Loucy (cell line): ENCODE measurements at regions not wholly inside any gene's neighbourhood (a gene's known extent, or its start where the extent isn't known, plus 50 kb on each side); places are given as distances from the start of the nearest gene placed in this dataset.

ENCODE experiments used
- H2AFZ ChIP-seq: fragments of 200-600 bp; sonication (generic); 2 replicates; pipeline ENCODE4 v1.6.0; 2016; ENCODE audit warnings: antibody characterized with exemption, mild to moderate bottlenecking, low read length, moderate library complexity
- H3F3A ChIP-seq: fragments of 200-600 bp; 2 replicates; pipeline ENCODE4 v1.6.0; 2016; ENCODE audit warnings: antibody characterized with exemption, low read depth, mild to moderate bottlenecking
- H3K27me3 ChIP-seq: fragments of 200-600 bp; sonication (generic); 2 replicates; pipeline ENCODE4 v1.6.1; 2014; ENCODE audit warnings: low read length, mild to moderate bottlenecking; ENCODE audit not compliant: insufficient read depth, poor library complexity, severe bottlenecking
- H3K36me3 ChIP-seq: fragments of 200-600 bp; sonication (generic); 2 replicates; pipeline ENCODE4 v1.6.1; 2016; ENCODE audit warnings: low read length; ENCODE audit not compliant: insufficient read depth
- H3K4me1 ChIP-seq: fragments of 200-600 bp; sonication (generic); 2 replicates; pipeline ENCODE4 v1.5.1; 2014; ENCODE audit warnings: low read length, mild to moderate bottlenecking; ENCODE audit not compliant: insufficient read depth, poor library complexity, severe bottlenecking
- H3K4me2 ChIP-seq: fragments of 200-600 bp; sonication (generic); 2 replicates; pipeline ENCODE4 v1.6.0; 2014; ENCODE audit warnings: antibody characterized with exemption, low read length, low read depth, mild to moderate bottlenecking; ENCODE audit not compliant: poor library complexity, severe bottlenecking
- H3K4me3 ChIP-seq: fragments of 200-600 bp; sonication (generic); 2 replicates; pipeline ENCODE4 v1.5.1; 2014; ENCODE audit warnings: low read length, mild to moderate bottlenecking, mixed read lengths; ENCODE audit not compliant: poor library complexity, severe bottlenecking
- H3K79me2 ChIP-seq: fragments of 200-600 bp; sonication (generic); 2 replicates; pipeline ENCODE4 v1.6.1; 2014; ENCODE audit warnings: low read length; ENCODE audit not compliant: insufficient read depth
- H3K9ac ChIP-seq: fragments of 200-600 bp; sonication (generic); 2 replicates; pipeline ENCODE4 v1.6.0; 2014; ENCODE audit warnings: mild to moderate bottlenecking, low read depth, low read length, moderate library complexity; ENCODE audit not compliant: poor library complexity, severe bottlenecking
- H3K9me2 ChIP-seq: fragments of 200-600 bp; sonication (generic); replicated peaks from 2 replicates; pipeline ENCODE4 v1.6.1; 2016; ENCODE audit warnings: low read depth, low read length, mixed read lengths
- H3K9me3 ChIP-seq: fragments of 200-600 bp; sonication (generic); 2 replicates; pipeline ENCODE4 v1.6.1; 2014; ENCODE audit warnings: mild to moderate bottlenecking, antibody characterized with exemption, low read length, low read depth; ENCODE audit not compliant: insufficient read depth
- H4K20me1 ChIP-seq: fragments of 200-600 bp; sonication (generic); 2 replicates; pipeline ENCODE4 v1.6.0; 2014; ENCODE audit warnings: antibody characterized with exemption, low read length, mild to moderate bottlenecking; ENCODE audit not compliant: insufficient read depth, poor library complexity, severe bottlenecking
- EZH2phosphoT487 ChIP-seq: fragments of 200-600 bp; IDR thresholded peaks from 2 replicates; pipeline ENCODE4 v1.6.1; 2018; ENCODE audit warnings: antibody characterized with exemption, mild to moderate bottlenecking, moderate library complexity, borderline replicate concordance
- TF ChIP-seq, protein P1 (sequence below): fragments of 200-600 bp; sonication (generic); conservative IDR thresholded peaks from 2 replicates; pipeline ENCODE4 v1.5.1; 2014; ENCODE audit warnings: mild to moderate bottlenecking, antibody characterized with exemption, low read length

- Histone ChIP-seq H3K4me3 (no peak overlapping the region), H3K79me2 (no peaks in the 10 kb centered on the region), H3F3A (no peaks in the 10 kb centered on the region)
Measured at GRCh38 chr5:165906871-165907270, 2384.6 kb upstream of the WWC1 start.

DNA sequence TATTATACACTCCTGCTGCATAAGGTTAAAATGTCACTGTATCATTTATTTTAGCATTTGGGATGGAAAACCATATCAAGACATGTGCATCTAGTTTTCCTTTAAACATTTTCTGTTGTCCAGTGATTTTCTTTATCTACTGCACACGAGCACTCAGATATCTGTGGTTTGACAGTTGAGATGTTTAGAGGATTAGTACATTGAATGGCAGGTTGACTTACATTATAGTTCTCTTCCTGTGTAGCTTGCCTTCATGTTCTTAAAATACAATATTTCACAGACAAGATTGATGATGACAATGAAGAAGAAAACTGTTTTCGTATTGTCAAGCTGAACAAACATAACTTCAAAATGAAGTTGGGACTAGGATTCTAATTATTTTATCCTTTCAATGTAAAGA lies 2378.4 kb upstream of the WWC1 start:
- H3K4me3 ChIP-seq = no peak overlapping the region
- no peaks in the 10 kb centered on the region for H3K9me2 ChIP-seq
- H3K36me3 ChIP-seq = no peaks in the 10 kb centered on the region
- 0 out of 2 replicates have a peak, but pooled peaks cover 4% of the 10 kb centered on the region for H3K9me3 ChIP-seq
- H3F3A ChIP-seq = no peaks in the 10 kb centered on the region
- no peaks in the 10 kb centered on the region for H3K79me2 ChIP-seq
- H3K4me1 ChIP-seq = peaks cover 3% of the 10 kb centered on the region
- H2AFZ ChIP-seq = no peak overlapping the region
- H3K4me2 ChIP-seq = peak overlapping the region; percentile 32
- no peak overlapping the region for H3K9ac ChIP-seq
- no peaks in the 10 kb centered on the region for H4K20me1 ChIP-seq
- H3K27me3 ChIP-seq = no peaks in the 10 kb centered on the region
- no peak for TF ChIP-seq EZH2phosphoT487
- TF ChIP-seq, protein P1, sequence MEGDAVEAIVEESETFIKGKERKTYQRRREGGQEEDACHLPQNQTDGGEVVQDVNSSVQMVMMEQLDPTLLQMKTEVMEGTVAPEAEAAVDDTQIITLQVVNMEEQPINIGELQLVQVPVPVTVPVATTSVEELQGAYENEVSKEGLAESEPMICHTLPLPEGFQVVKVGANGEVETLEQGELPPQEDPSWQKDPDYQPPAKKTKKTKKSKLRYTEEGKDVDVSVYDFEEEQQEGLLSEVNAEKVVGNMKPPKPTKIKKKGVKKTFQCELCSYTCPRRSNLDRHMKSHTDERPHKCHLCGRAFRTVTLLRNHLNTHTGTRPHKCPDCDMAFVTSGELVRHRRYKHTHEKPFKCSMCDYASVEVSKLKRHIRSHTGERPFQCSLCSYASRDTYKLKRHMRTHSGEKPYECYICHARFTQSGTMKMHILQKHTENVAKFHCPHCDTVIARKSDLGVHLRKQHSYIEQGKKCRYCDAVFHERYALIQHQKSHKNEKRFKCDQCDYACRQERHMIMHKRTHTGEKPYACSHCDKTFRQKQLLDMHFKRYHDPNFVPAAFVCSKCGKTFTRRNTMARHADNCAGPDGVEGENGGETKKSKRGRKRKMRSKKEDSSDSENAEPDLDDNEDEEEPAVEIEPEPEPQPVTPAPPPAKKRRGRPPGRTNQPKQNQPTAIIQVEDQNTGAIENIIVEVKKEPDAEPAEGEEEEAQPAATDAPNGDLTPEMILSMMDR = no peak

More at GRCh38 chr5:165906871-165907270, 2384.6 kb upstream of the WWC1 start:
- Histone ChIP-seq H3K27me3 (no peaks in the 10 kb centered on the region), H3K36me3 (no peaks in the 10 kb centered on the region), H3K4me2 (no peak overlapping the region), H3K4me1 (no peaks in the 10 kb centered on the region), H3K9me2 (no peaks in the 10 kb centered on the region), H3K9me3 (0 out of 2 replicates have a peak, but pooled peaks cover 4% of the 10 kb centered on the region), H3K9ac (no peak overlapping the region), H4K20me1 (no peaks in the 10 kb centered on the region), H2AFZ (no peak overlapping the region)
- TF ChIP-seq, protein P1 = no peak
- no peak for TF ChIP-seq EZH2phosphoT487

DNA sequence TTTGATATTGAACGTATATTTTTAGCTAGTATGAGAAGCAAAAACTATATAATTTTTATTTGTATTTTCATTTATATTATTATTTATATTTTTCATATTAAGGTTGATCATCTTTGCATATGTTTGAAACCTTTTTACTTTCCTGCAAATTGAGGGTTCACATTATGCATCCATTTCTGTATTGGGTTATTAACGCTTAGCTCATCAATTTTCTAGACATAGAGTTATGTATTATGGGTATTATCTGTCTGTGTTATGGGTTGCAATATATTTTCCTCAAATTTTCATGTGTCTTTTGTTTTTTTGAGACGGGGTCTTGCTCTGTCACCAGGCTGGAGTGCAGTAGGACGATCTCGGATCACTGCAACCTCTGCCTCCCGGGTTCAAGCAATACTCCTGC lies 2377.0 kb upstream of the WWC1 start:
- no peak overlapping the region for H3K4me3 ChIP-seq
- H3K4me2 ChIP-seq = no peak overlapping the region
- H3F3A ChIP-seq = no peaks in the 10 kb centered on the region
- no peaks in the 10 kb centered on the region for H4K20me1 ChIP-seq
- 0 out of 2 replicates have a peak, but pooled peaks cover 4% of the 10 kb centered on the region for H3K9me3 ChIP-seq
- no peaks in the 10 kb centered on the region for H3K36me3 ChIP-seq
- no peak for TF ChIP-seq EZH2phosphoT487
- TF ChIP-seq, protein P1 = no peak
- H3K79me2 ChIP-seq = no peaks in the 10 kb centered on the region
- no peak overlapping the region for H2AFZ ChIP-seq
- H3K27me3 ChIP-seq = no peaks in the 10 kb centered on the region
- peaks cover 3% of the 10 kb centered on the region for H3K4me1 ChIP-seq
- no peaks in the 10 kb centered on the region for H3K9me2 ChIP-seq
- H3K9ac ChIP-seq = no peak overlapping the region
